ENCODE measurements at regions not wholly inside any gene's neighbourhood (a gene's known extent, or its start where the extent isn't known, plus 50 kb on each side); places are given as distances from the start of the nearest gene placed in this dataset.
"Not testable (repeated sequence)": the region's sequence is repeated elsewhere in the genome, so short reads cannot be mapped to it uniquely, and the experiment has no call there.

- no peak for DNase-seq (ENCODE audit: low read depth)
- no peak overlapping the region for H3K4me3 ChIP-seq (ENCODE audit: low read depth, low read length)
- TF ChIP-seq CTCF (IDR thresholded peaks at IDR 0.05; ENCODE audit: low read depth, low read length, missing control alignments) = no peak
These were observed 151.3 kb upstream of the CNTNAP4 start for GRCh38 chr16:76125871-76126270.

GRCh38 chr16:76138056-76138455 lies 139.1 kb upstream of the CNTNAP4 start:
- not testable (repeated sequence) for H3K4me3 ChIP-seq (ENCODE audit: low read depth, low read length); DNase-seq (ENCODE audit: low read depth)

- no peak for TF ChIP-seq CTCF (IDR thresholded peaks at IDR 0.05; ENCODE audit: low read depth, low read length, missing control alignments)
- no peak for DNase-seq (ENCODE audit: low read depth)
- H3K4me3 ChIP-seq (ENCODE audit: low read depth, low read length) = no peak overlapping the region
These were observed 119.6 kb upstream of the CNTNAP4 start for GRCh38 chr16:76157629-76158028.

GRCh38 chr16:76162046-76162445 lies 115.2 kb upstream of the CNTNAP4 start:
- DNase-seq (ENCODE audit: low read depth) = no peak
- TF ChIP-seq CTCF (IDR thresholded peaks at IDR 0.05; ENCODE audit: low read depth, low read length, missing control alignments) = no peak
- H3K4me3 ChIP-seq (ENCODE audit: low read depth, low read length) = no peak overlapping the region

GRCh38 chr16:76164970-76165558 lies 112.1 kb upstream of the CNTNAP4 start:
- peak; percentile 10 for DNase-seq (ENCODE audit: low read depth)
- no peak overlapping the region for H3K4me3 ChIP-seq (ENCODE audit: low read depth, low read length)
- no peak for TF ChIP-seq CTCF (IDR thresholded peaks at IDR 0.05; ENCODE audit: low read depth, low read length, missing control alignments)

GRCh38 chr16:76175718-76176117 lies 101.5 kb upstream of the CNTNAP4 start:
- DNase-seq (ENCODE audit: low read depth) = no peak
- no peak overlapping the region for H3K4me3 ChIP-seq (ENCODE audit: low read depth, low read length)
- no peak for TF ChIP-seq CTCF (IDR thresholded peaks at IDR 0.05; ENCODE audit: low read depth, low read length, missing control alignments)

- no peak overlapping the region; the same call in 1 of the 2 replicates for H3K4me3 ChIP-seq (ENCODE audit: low read depth, low read length)
- peak; percentile 3 for DNase-seq (ENCODE audit: low read depth)
These were observed 101.0 kb upstream of the CNTNAP4 start for GRCh38 chr16:76176153-76176552.

More at GRCh38 chr16:76176153-76176552, 101.0 kb upstream of the CNTNAP4 start:
- TF ChIP-seq CTCF (IDR thresholded peaks at IDR 0.05; ENCODE audit: low read depth, low read length, missing control alignments) = no peak

Measured in GM12864 (cell line).